GM21367 (cell line): ENCODE measurements at regions not wholly inside any gene's neighbourhood (a gene's known extent, or its start where the extent isn't known, plus 50 kb on each side); places are given as distances from the start of the nearest gene placed in this dataset.
"Not testable (repeated sequence)": the region's sequence is repeated elsewhere in the genome, so short reads cannot be mapped to it uniquely, and the experiment has no call there.

Experiments used
- ATAC-seq: cut with Tn5 transposase; IDR thresholded peaks from one replicate; pipeline ENCODE4 v1.9.1; 2021; ENCODE audit not compliant: unreplicated experiment

DNA sequence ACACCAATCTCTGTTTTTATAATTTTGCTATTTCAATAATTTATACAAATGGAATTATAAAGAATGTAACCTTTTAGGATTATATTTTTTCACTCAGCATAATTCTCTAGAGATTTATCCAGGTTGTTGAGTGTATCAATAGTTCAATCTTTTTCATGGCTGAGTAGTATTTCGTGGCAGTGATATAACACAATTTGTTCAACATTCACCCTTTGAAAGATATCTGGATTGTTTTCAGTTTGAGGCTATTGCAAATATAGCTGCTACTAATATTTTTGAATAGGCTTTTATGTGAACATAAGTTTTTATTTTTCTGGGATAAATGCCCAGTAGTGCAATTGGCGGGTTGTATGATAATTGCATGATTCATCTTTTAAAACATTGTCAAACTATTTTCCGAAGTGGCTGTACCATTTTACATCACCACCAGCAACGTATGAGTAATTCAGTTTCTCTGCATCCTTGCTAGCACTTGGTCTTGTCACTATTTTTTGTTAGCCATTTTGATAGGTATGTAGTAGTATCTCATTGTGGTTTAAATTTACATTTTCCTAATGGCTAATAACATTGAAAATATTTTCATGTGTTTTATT lies 55.6 kb upstream of the ABCD3 start:
- no peak for ATAC-seq

GRCh38 chr1:94358630-94359599 lies 59.3 kb upstream of the ABCD3 start:
- no peak for ATAC-seq

DNA sequence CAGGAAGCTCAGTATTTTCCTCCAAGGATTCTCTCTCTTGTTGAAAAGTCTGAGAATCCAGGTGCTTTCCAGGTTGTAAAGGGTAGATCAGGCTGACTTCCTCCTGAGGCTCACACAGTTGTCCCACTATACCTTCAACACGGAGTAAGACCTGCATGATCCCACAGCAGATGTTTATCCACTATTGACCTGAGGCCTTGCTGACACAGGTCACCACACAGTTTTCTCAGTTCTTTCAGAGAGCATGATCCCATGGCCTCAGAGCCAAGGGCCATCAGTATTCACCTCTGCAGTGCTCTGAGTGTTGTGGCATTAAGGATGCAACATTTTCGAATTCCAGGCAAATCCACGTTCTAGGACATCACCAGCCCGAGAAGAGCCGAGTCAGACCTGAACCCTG lies 60.5 kb upstream of the ABCD3 start:
- ATAC-seq = no peak

DNA sequence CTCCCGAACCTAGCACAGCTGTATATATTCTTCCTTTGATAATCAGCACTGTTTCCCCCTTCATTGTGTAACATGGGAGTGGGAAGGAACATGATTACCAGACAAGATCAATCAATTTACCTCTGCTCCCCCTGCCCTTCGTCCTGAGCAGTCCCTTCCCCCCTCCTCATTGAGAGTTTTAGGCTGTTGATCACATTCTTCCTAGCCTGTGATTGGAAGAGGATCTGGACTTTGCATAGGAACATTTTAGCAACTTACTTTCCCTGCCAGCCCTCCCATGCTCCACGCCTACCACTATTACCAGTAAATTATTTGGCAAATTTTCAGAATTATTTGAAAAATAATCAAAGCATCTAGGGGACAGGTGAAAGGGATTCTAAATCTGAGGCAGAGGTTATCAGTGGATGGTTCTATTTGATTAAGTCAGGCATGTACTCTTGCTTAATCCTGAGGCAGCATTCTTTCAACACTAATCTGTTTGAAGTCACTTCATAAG lies 62.7 kb upstream of the ABCD3 start:
- no peak for ATAC-seq

- no peak for ATAC-seq
These were observed 66.7 kb upstream of the ABCD3 start for GRCh38 chr1:94351481-94351880.

GRCh38 chr1:94350350-94350924 lies 67.8 kb upstream of the ABCD3 start:
- ATAC-seq = no peak

DNA sequence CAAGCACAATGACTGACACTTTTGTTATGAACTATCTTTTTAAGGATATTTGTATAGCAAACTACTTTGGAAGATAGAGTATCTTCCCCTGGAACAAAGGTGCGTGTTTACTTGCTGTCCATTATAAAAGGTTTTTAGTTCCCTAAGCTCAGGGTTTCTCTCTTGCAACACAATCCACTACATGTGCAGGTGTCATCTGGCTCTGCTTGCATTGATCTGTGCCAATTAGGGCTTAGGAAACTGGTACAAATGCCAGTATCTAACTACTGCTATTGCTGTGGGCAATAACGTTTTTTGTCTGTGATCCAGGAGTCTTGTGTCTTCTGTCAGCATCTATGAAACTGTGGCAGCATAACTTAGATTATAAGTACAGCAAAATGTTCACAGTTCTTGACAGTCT lies 68.3 kb upstream of the ABCD3 start:
- no peak for ATAC-seq

GRCh38 chr1:94348386-94348785 lies 69.8 kb upstream of the ABCD3 start:
- not testable (repeated sequence) for ATAC-seq

DNA sequence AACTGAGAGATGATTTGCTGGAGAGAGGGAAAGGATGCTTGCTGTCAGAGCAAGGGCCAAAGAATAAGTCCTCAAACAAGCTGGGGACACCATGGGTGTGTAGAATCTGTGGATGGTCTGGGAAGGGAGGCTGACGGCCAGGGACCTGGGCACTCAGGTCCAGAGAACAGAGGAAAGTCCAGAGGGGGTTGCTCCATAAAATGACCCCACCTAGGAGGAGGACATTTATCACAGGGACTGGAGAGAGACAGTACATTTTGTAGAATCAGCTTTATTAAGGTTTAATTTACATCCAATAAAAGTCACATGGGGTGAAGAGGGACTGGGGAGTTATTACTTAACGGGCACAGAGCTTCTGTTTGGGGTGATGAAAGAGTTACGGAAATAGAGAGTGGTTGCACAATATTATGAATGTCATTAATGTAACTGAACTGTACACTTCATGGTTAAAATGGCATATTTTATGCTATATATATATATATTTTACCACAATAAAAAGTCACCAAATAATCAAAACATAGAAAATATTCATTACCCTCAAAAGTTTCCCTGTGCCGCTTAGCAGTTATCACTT lies 73.0 kb upstream of the ABCD3 start:
- ATAC-seq = no peak

DNA sequence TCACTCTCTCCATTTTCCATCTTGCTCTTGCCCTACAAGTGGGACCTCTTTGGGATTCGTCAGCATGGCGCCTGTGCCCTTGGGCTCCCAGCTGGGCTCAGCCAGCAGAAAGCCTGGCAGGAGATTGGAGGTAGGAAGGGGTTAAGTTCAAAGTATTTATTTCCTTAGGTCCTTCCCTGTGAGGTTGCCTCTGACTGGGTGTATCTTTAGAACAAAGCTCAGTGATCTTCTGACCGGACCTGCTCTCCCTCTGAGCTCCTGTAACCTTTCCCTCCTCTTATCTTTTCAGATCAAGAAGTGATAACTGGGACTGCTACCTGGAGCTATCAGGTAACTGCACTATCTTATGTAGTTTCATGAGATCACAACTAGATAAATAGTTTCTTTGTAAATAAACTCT lies 75.8 kb upstream of the ABCD3 start:
- no peak for ATAC-seq

DNA sequence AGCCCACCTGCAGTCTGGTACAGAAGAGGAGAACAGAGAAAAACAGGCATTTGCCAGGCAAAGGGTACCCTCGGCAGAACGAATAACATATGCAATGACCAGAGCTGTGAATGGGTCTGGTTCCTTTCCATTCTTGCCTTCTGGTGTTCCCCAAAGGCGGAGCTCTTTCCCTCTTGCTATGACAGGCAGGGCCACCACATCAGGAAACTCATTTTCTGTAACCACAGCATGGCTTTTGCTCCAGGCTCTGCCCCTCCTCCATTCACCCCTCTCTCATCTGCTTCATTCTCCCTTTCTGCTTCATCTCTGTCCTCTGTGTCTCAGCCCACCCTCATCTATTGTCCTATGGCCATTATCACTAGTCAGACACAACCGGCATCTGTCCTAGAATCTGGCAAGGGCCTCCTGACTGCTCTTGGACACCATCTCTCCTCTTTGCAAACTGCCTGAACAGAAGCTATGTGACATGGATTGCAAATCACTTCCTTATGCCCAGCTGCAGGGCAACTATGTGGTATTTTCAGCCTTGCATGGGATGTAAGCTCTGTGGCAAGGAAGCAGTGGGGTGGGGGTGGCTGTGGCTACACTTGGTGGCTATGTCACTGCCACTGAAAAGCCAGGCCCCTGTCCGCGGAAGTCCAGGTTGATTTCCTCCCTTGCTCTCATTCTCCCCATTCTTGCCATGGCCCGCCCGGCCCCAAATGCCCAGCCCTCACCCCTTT lies 78.8 kb upstream of the ABCD3 start:
- no peak for ATAC-seq

GRCh38 chr1:94336991-94337390 lies 81.2 kb upstream of the ABCD3 start:
- no peak for ATAC-seq

DNA sequence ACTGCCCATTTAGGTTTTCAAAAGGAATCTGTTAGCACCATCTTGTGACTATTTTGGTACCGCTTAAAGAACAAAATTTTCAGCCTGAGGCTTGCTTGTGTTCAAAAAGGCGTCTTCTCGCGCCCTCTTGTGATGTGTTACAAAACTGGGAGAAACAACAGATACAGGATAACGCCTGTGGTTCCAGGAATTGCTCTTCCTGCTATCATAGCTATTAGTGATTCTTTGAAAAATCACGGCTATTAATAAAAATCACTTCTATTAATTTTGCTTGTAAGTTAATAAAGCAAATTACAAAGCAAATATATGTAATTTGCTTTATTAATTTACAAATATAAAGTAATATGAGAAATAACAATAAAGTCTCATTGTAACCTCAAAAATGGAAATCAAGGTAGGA lies 82.2 kb upstream of the ABCD3 start:
- ATAC-seq = peak; percentile 41

DNA sequence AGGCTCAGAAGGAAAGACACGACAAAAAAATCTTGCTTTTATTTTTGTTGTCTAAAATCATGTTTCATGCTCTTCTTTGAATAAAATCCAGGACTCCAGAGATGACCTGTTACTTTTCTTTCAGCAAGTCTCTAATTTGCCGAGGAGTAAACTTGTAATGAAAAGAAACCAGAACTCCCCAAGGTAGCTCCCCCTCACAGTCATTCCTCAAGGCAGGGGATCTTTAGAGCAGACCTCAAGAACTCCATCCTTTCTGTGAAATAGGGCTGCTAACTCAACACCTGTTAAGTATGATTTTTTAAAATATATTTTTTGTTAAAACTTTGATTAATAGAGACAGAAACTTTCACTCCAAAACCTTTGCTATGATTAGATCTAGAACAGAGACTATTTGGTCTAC lies 82.7 kb upstream of the ABCD3 start:
- ATAC-seq = no peak

DNA sequence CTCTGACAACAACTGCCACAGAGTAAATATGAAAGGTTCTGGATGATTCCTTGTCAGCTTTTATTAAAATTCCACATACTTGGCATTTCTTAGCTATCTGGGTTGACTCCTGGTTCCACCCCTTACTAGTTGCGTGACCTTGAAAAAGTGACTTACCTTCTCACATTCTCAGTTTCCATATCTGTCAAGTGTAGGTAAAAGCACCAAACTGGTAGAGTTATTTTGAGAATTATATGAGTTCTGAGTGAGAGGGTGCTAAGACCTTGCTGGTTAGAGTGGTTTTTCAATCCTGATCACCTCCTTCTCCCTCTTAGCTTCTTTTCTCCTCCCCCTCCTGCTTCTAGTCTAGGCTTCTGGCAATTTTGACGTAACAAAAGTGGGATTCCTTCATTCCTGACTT lies 83.4 kb upstream of the ABCD3 start:
- ATAC-seq = no peak

- ATAC-seq = no peak
These were observed 85.2 kb upstream of the ABCD3 start for GRCh38 chr1:94332952-94333351.

DNA sequence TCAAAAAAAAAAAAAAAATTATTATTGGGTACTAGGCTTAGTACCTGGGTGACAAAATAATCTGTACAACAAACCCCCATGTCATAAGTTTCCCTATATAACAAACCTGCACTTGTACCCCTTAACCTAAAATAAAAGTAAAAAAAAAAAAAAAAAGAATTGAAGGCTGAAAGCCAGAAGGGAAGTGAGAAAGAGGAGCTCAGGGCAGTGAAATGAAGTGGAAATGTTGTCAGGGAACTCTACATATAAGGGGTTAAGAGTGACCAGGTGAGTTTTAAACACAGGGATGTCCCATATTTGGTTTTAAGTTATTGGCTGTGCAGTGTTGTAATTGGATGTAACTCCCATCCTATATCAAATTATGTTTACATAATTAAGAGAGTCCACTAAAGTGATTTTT lies 85.7 kb upstream of the ABCD3 start:
- no peak for ATAC-seq

DNA sequence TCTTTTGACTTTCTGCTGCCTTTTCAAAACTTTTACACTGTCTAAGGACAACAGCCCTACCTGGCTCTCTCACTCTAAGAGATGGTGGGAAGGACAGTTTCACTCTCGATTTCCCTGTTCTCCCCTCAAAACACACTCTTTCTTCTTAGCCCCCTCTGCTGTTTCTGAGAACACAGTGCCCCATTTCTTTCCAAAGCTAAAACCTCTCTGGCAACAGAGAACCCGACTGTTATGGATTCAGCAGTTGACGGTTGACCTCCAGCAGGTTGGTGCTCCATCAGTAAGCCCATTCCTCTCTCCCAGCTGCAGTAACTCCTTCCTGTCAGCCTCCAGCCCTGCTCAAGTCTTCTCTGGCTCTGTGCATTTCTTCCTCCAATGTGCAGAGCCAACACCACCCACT lies 88.2 kb upstream of the ABCD3 start:
- no peak for ATAC-seq

GRCh38 chr1:94329276-94329675 lies 88.9 kb upstream of the ABCD3 start:
- ATAC-seq = no peak

DNA sequence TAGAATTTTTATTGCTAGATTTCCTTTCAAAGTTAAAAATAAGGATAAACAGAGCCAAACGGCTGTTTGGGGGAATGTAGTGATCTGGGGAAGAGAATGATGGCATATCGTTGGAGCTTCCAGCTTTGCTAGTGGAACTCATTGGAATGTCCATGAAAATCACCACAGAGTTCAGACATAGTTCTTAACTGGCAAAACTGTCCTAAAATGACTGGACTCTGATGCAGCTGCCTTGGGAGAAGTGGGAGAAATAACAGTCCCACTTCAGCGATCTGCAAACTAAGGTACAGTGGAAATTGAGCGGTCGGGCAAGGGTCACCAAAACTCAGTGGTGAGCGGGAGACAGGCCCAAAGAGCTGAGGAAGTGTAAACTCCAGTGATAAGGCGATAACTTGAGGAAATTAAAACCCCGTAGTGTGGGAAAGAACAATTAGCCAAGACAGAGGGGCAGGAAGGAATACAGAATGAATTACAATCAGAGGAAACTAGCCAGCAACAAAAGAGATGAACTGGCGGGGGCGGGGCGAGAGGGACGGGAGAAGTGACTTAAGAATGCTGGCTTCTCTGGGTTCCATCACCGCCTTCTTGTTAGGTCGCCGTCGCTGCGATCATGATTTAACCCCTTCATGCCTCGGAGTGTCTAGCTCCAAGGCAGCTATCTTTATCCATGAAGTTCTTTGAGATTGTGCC lies 89.8 kb upstream of the ARHGAP29 start:
- no peak for ATAC-seq
